GM21737 (cell line): ENCODE measurements at regions not wholly inside any gene's neighbourhood (a gene's known extent, or its start where the extent isn't known, plus 50 kb on each side); places are given as distances from the start of the nearest gene placed in this dataset.
A peak's percentile ranks its signal among the peaks of the same experiment; 100 is the strongest.
"Not testable (repeated sequence)": the region's sequence is repeated elsewhere in the genome, so short reads cannot be mapped to it uniquely, and the experiment has no call there.

Experiments used
- ATAC-seq: cut with Tn5 transposase; IDR thresholded peaks from one replicate; pipeline ENCODE4 v1.9.1; 2021; ENCODE audit warnings: mild to moderate bottlenecking, moderate library complexity; ENCODE audit not compliant: unreplicated experiment

DNA sequence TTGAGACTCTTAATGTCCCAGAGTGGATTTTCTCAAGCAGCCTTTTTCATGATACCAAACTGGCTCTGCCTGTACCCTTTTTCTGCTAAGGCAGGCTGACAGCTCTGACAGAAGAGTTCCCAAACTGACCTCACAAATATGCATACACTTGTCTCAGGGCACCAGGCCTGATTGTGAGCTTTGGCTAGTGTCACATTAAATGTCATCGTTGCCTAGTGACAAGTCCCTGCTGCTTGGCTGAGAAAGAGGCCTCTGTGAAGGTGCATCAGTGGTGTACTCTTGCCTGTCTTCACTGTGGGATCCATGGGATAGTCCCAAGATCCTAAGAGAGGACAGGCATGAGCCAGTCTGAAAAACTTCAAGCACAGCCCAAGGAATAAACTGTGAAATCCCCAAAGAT is 68.8 kb downstream of the RBMY1J start:
- ATAC-seq = not testable (repeated sequence)

DNA sequence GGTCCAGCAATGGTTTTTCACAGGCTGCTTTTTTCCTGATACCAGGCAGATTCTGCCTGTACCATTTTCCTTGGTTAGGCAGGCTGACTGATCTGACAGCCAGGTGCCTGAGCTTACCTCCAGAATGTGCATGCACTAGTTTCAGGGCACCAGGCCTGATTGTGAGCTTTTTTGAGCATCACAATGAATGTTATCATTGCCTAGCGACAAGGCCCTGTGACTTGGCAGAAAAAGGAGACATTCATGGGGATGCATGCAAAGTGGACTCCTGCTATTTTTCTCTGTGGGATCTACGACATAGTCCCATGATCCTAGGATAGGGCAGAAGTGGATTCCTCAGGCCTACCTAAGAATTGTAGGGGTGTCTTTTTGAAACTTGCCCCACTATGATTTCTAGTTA is 74.6 kb downstream of the RBMY1J start:
- not testable (repeated sequence) for ATAC-seq

DNA sequence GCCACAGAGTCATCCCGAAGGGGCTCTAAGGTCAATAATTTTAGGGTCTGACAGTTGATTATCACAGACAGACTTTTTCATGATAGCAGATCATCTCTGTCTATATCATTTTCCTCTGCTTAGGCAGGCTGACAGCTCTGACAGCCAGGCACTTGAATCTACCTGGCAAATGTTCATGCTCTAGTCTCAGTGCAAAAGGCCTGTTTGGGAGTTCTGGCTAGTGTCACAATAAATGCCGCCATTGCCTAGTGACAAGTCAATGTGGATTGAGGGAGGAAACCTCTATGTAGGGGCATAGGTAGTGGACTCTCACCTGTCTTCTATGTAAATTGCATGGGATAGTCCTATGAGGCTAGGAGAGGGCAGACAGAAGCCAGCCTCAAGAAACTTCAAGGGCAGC is 81.3 kb downstream of the RBMY1J start:
- ATAC-seq = not testable (repeated sequence)

DNA sequence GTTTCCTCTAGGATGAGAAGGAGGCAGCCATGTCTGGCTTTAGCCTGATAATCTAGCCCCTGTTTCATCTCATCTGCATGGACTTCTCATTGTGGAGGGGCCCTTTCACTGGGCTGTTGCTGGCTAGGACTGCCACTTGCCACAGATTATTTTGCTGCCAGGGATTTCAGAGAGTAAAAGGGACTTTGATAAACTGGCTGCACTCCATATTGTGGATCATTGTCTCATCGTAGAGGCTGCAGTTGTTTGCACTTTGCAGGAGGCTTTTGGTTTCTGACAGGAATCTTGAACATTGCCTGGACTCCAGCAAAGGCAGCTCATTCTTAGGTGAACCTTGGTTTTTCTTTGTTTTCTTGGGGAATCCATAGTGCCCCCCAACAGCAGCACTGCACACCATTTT is 85.5 kb downstream of the RBMY1J start:
- not testable (repeated sequence) for ATAC-seq

DNA sequence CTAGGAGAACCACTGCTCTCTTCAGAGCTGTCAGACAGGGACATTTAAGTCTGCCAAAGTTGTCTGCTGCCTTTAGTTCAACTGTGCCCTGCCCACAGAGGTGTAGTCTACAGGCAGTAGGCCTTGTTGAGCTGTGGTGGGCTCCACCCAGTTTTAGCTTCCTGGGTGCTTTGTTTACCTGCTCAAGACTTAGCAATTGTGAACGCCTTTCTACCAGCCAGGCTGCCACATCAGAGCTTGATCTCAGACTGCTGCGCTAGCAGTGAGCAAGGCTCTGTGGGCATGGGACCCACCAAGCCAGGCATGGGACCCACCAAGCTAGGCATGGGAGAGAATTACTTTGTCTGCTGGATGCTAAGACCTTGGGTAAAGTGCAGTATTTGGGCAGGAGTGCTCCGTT is 96.5 kb downstream of the RBMY1J start:
- ATAC-seq = not testable (repeated sequence)

DNA sequence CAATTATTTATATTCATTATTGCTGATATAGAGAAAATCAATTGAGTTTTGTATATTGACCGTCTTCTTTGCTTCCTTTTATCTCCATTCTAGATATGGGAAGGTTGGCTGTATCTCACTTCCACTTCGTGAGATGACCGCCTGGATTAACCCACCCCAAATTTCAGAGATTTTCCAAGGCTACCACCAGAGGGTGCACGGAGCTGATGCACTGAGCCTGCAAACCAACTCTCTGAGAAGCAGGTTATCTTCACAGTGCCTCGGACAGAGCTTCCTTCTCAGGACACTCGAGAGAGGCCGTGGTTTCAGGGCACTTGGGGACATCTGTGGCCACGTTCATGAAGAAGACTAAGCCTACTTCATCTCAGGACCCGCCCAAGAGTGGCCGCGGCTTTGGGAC is 110.5 kb downstream of the RBMY1J start:
- ATAC-seq = not testable (repeated sequence)

DNA sequence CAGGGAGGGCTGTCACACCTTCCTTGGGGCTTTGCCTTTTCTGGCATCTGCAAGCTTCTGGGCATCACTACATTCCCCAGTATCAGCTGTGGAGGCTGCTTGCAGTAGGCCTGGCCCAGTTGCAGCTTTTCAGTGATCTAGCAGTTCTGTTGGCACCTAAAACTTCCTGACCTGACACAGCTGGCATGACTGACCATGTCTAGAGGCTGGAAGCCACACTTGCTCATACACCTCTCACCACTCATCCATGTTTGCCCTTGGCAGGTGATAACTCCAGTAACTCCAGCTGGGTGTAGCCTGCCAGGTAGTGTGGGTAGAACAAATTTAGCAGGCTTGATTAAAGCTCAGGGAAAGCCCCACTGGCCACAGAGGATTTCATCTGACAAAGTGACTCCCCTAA is 122.6 kb downstream of the RBMY1J start:
- ATAC-seq = not testable (repeated sequence)

DNA sequence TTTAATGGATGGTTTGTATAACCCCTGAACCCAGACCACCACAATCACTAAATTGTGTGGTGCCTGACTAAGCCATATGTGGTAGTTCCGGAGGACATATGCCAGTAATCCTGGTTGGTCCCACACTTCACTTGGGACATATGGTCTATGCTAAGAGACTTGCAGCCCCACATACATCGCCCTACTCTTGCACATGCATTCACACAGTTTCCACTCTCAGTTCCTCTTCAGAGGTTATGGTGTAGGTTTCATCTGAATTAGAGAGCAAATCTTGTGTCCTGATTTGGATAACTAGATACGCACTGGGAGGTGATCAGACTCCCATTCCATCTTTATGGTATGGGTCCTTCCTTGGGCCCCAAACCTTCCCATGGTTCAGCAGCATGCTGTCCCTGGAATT is 169.8 kb downstream of the RBMY1J start:
- ATAC-seq = not testable (repeated sequence)

DNA sequence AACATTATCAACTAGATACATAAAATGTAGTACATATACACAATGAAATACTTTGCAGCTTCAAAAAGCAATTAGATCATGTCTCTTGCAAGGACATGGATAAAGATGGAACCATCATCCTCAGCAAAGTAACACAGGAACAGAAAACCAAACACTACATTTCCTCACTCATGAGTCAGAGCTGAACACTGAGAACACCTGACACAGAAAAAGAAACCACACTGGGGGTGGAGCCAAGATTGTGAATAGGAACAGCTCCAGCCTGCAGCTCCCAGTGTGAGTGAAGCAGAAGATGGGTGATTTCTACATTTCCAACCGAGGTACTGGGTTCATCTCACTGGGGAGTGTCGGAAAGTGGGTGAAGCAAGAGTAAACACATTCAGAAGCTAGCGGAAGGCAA is 195.6 kb downstream of the RBMY1J start:
- ATAC-seq = peak; percentile 82

DNA sequence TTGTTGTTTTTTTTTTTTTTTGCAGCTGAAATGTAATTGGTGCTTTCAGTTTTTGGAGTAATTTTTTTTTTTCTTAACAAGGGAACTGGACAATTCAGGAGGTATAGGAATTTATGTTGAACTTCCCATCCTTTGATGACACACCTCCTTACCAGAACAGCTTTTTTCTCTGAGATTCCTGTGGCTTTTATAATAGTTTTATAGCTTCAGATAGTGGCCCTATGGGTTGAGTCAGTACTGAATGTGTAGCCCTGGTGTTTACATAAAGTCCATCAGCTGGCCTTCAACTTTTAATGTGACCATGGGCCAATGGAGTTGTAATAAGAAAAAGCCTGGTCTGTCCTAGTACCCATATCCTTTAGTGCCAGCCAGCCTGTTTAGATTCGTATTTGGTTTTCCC is 201.8 kb downstream of the RBMY1J start:
- ATAC-seq = not testable (repeated sequence)

DNA sequence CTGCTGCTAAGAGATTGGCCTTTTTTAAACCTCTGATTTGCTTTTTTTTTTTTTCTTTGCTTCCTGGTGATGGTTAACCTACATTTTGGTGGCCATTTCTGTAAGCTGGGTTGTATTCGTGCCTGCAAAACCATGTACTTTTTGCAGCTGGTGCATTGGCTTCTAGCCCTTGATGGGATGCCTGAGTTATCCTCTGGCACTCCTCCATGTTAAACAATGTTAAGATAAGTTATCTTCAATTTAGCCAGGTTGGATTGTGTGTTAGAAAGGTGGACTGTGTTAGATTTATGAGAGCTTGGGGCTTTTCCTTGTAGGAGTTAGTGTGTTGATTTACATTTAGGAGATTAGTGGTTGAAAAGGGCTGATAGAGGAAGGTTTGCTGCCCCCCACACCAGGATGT is 202.4 kb downstream of the RBMY1J start:
- not testable (repeated sequence) for ATAC-seq

DNA sequence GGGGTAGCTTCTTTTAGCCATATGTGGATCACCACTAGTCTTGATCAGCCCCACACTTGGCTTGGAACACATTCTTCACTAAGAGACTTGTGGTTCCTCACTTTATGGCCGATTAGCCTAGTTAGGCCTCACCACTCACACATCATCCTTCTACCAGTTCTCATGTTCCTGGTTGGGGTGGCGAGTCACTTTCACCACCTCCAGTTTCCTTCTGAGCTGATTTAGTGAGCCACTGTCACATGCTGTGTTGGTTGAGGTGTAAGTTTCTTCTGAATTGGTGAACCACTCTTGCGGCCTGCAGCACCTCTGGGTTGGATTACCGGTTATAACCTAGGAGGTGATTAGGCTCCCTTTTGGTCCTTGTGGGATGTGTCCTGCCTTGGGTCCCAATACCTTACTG is 203.7 kb downstream of the RBMY1J start:
- ATAC-seq = not testable (repeated sequence)

DNA sequence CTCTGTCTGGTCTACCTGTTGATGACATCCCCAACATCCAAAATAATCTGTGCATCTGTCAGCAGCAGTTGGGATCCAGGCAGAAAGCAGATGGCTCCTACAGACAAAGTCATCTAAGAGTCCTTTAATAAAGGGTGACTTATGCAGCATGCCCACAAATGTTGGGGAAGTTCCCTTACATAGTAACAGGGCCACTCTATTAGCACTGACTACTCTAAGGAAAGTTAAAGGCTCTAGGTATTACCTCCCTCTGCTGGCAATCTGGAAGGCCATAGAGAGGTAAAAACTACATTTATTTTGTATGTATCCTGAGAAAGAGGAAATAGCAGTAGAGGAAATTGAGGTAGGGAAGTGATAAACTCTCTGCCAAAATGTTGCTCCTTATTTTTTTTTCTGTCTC is 209.6 kb downstream of the RBMY1J start:
- ATAC-seq = not testable (repeated sequence)
